ENCODE measurements at regions not wholly inside any gene's neighbourhood (a gene's known extent, or its start where the extent isn't known, plus 50 kb on each side); places are given as distances from the start of the nearest gene placed in this dataset.
"Not testable (repeated sequence)": the region's sequence is repeated elsewhere in the genome, so short reads cannot be mapped to it uniquely, and the experiment has no call there.

- no peak for DNase-seq
Observed at GRCh38 chr7:12007576-12007975, 175.6 kb upstream of the THSD7A start.

GRCh38 chr7:12013983-12014382, 182.0 kb upstream of the THSD7A start:
- no peak for DNase-seq

- no peak for DNase-seq
Observed at GRCh38 chr7:12016439-12016838, 184.4 kb upstream of the THSD7A start.

- no peak for DNase-seq
Observed at GRCh38 chr7:12017046-12017445, 185.0 kb upstream of the THSD7A start.

- DNase-seq, result not testable (repeated sequence)
Observed at GRCh38 chr7:12022011-12022410, 189.1 kb upstream of the TMEM106B start.

- DNase-seq, result no peak
Observed at GRCh38 chr7:12025246-12025645, 185.8 kb upstream of the TMEM106B start.

- no peak for DNase-seq
Observed at GRCh38 chr7:12028508-12028907, 182.6 kb upstream of the TMEM106B start.

GRCh38 chr7:12030116-12030515, 181.0 kb upstream of the TMEM106B start:
- DNase-seq, result no peak

GRCh38 chr7:12031186-12031585, 179.9 kb upstream of the TMEM106B start:
- no peak for DNase-seq

GRCh38 chr7:12031638-12032037, 179.5 kb upstream of the TMEM106B start:
- DNase-seq, result no peak

- no peak for DNase-seq
Observed at GRCh38 chr7:12032146-12032545, 178.9 kb upstream of the TMEM106B start.

- DNase-seq, result not testable (repeated sequence)
Observed at GRCh38 chr7:12043457-12043856, 167.6 kb upstream of the TMEM106B start.

GRCh38 chr7:12052211-12052610, 158.9 kb upstream of the TMEM106B start:
- DNase-seq, result no peak

GRCh38 chr7:12053561-12053960, 157.5 kb upstream of the TMEM106B start:
- no peak for DNase-seq

GRCh38 chr7:12054830-12055229, 156.3 kb upstream of the TMEM106B start:
- DNase-seq, result no peak

- no peak for DNase-seq
Observed at GRCh38 chr7:12056381-12056780, 154.7 kb upstream of the TMEM106B start.

GRCh38 chr7:12056977-12057376, 154.1 kb upstream of the TMEM106B start:
- DNase-seq, result no peak

GRCh38 chr7:12062062-12062461, 149.0 kb upstream of the TMEM106B start:
- no peak for DNase-seq

- DNase-seq, result no peak
Observed at GRCh38 chr7:12064586-12065127, 146.4 kb upstream of the TMEM106B start.

- no peak for DNase-seq
Observed at GRCh38 chr7:12066004-12066403, 145.1 kb upstream of the TMEM106B start.

GRCh38 chr7:12066521-12066920, 144.6 kb upstream of the TMEM106B start:
- DNase-seq, result no peak

- DNase-seq, result no peak
Observed at GRCh38 chr7:12067156-12067831, 143.8 kb upstream of the TMEM106B start.

- DNase-seq, result no peak
Observed at GRCh38 chr7:12069757-12070156, 141.3 kb upstream of the TMEM106B start.

- DNase-seq, result no peak
Observed at GRCh38 chr7:12074889-12075288, 136.2 kb upstream of the TMEM106B start.

- DNase-seq, result no peak
Observed at GRCh38 chr7:12080006-12080405, 131.1 kb upstream of the TMEM106B start.

Data from right forelimb (tissue), 1 donor.